Eye (tissue), 1 donor: ENCODE measurements at regions not wholly inside any gene's neighbourhood (a gene's known extent, or its start where the extent isn't known, plus 50 kb on each side); places are given as distances from the start of the nearest gene placed in this dataset.
A peak's percentile ranks its signal among the peaks of the same experiment; 100 is the strongest.
"Not testable (repeated sequence)": the region's sequence is repeated elsewhere in the genome, so short reads cannot be mapped to it uniquely, and the experiment has no call there.

Source experiments
- DNase-seq: peaks from one replicate; pipeline ENCODE4 v3.0.0-alpha.2; 2015

DNA sequence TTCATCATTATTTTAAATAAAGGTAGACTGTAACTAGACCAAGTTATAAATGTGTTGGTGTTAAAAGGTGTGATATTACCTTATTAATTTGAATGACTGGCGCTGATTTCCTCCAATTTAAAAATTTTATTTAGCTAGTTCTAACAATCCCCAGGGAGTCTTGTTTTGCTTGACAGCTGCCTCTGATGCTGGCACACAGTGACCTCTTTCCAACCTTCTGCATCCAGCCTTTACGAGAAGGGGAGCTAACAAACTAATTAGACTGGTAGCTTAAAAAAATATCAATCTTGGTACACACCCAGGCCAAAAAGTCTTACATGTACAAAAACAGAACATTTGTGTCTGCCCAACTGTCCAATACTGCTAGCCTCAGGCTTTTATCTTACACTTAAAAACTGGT lies 51.8 kb upstream of the ENPEP start:
- DNase-seq: no peak

GRCh38 chr4:110418641-110419040 lies 57.3 kb upstream of the ENPEP start:
- DNase-seq: no peak

DNA sequence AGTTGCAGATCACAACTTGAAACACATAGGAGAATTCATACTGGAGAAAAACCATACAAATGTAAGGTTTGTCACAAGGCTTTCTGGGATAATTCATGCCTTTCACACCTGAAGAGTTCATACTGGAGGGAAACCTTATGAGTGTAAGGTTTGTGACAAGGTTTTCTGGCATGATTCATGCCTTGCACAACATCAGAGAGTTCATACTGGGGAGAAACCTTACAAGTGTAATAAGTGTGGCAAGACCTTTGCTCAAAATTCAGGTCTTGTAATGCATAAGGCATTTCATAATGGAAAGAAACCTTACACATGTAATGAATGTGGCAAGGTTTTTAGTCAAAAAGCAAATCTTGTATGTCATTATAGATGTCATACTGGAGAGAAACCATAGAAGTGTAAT lies 58.8 kb upstream of the ENPEP start:
- DNase-seq: no peak

DNA sequence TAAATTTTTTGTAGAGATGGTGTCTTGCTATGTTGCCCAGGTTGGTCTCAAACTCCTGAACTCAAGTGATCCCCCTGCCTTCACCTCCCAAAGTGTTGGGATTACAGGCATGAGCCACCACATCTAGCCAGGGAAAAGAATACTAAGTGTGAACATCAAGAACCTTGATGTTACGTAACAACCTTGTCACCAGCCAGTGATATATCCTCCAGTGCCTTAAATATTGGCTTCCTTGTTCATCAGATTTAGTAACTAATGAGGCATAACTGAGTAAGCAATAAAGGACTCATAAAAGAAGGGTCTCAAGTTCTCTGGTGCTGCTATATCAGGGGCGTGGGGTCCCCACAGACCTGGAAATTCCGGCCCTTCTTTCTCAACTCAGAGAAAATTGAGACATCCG lies 60.5 kb upstream of the ENPEP start:
- no peak for DNase-seq

DNA sequence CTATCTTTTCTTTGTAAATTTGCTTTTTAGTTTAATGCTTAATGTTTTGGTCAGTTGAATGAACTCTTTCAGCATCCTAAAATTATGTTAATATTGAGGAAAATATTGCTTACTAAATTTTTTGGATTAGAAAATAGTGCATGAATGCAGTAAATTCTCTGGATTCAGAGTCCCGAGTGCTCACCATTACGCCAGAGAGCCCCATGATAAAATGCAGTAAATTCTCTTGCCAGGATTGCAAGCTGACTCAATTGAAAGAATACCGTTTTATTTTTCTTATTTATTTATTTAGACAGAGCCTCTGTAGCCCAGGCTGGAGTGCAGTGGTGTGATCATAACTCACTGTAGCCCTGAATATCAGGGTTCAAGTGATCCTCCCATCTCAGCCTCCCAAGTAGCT lies 60.9 kb upstream of the ENPEP start:
- DNase-seq: no peak

DNA sequence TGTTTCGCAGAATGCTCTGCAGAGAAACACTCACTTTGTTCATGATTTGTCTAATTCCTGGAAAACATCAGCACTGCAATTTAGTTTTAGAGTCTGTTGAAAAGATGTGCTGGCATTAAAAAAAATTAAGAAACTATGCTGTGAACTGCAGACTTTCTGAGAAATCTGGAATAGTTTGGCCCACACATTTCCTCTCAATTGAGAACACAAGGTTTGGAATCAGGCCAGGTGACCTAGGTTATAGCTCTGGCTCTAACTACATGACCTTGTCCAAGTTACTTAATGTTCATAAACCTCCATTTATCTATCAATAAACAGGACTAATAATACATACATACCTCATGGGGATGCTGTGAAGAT lies 61.4 kb upstream of the ENPEP start:
- DNase-seq: no peak

DNA sequence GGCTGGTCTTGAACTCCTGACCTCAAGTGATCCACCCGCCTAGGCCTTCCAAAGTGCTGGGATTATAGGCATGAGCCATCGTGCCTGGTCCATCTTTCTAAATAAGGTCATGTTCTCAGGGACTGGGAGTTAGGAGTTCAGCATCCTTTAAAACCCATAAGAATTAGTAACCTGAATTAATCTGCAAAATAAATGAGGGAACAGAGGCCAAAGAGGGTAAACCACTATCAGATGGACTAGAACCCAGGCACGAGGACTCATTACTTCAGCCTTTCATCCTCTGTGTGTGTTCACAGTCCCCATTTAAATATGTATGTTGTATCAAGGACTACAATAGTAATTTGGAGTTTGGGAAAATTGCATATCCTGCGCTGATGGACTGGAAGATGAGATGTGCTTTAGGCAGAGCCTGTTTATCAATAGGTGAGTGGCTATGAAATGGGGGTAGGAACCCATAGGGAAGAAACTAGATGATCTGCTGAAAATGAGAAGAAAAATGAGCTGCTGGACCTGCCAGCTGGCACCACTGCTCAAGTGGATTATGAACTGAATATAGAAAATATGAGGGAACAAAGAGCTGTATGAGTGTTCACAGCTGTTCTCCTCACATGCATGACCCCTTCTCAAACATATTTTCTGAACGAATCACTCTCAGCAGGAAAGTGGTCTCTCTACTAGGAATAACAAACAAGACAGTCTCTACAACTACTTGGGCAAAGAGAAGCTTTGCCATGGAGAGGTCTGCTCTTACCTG lies 62.0 kb upstream of the ENPEP start:
- peak; percentile 68 for DNase-seq

- no peak for DNase-seq
Measured at GRCh38 chr4:110412354-110413065, 63.4 kb upstream of the ENPEP start.

GRCh38 chr4:110411574-110412011 lies 64.4 kb upstream of the ENPEP start:
- no peak for DNase-seq

DNA sequence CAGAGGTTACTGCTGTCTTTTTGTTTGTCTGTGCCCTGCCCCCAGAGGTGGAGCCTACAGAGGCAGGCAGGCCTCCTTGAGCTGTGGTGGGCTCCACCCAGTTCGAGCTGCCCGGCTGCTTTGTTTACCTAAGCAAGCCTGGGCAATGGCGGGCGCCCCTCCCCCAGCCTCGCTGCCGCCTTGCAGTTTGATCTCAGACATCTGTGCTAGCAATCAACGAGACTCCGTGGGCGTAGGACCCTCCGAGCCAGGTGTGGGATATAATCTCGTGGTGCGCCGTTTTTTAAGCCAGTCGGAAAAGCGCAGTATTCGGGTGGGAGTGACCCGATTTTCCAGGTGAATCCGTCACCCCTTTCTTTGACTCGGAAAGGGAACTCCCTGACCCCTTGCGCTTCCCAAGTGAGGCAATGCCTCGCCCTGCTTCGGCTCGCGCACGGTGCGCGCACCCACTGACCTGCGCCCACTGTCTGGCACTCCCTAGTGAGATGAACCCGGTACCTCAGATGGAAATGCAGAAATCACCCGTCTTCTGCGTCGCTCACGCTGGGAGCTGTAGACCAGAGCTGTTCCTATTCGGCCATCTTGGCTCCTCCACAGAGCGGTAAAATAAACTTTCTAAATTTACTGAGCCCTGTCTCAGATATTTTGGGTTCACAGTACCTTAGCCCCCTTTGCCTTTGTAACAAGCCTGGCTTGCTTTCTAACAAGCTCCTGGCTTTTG lies 64.9 kb upstream of the ENPEP start:
- not testable (repeated sequence) for DNase-seq

GRCh38 chr4:110400086-110400485 lies 75.9 kb upstream of the ENPEP start:
- DNase-seq: no peak

GRCh38 chr4:110399046-110399445 lies 76.9 kb upstream of the ENPEP start:
- DNase-seq: not testable (repeated sequence)

GRCh38 chr4:110396963-110397362 lies 79.0 kb upstream of the ENPEP start:
- no peak for DNase-seq

- DNase-seq: no peak
Measured at GRCh38 chr4:110395421-110395820, 80.5 kb upstream of the ENPEP start.

- DNase-seq: no peak
Measured at GRCh38 chr4:110394871-110395270, 81.1 kb upstream of the ENPEP start.

DNA sequence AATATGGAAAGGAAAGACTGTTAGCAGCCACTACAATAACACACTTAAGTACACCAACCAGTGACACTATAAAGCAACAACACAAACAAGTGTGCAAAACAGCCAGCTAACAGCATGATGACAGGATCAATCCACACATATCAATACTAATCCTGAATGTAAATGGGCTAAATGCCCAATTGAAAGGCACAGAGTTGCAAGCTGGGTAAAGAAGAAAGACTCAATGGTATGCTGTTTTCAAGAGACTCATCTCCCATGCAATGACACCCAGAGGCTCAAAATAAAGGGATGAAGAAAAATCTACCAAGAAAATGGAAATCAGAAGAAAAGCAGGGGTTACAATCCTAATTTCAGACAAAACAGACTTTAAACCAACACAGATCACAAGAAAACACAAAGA lies 94.2 kb upstream of the ENPEP start:
- no peak for DNase-seq

GRCh38 chr4:110372485-110372884 lies 103.5 kb upstream of the ENPEP start:
- no peak for DNase-seq

DNA sequence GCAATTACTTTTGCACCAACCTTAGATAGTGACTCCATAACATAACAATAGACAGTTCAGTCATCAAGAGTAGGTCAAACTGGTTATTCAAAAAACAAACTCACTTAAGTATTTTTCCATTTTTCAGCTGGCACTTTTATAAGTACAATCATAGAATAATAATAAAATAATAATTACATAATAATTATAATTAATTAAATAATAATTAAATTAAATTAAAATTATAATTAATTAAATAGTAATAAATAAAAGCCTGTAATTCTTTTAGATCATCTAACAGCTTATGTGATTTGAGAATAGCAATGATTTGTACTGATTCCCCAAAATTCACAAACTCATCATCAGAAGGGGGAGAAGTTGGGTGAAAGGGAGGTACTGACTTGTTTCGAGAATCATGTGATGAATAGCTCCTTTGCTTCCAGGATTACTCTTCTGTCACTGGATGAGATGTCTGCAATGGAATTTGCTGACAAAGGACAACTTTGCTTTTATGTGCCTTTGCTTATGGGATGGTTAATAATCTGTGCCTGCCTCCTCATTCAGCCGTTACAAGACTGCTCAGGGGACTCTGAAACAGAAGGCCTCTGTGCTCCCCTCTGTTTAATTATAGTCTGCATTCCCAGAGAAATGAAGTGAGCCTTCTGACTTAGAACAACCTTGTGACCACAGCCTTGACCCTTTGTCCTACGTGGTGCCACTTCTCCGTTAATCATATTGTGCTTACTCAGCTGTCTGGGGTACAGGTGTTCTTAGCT lies 104.8 kb upstream of the ENPEP start:
- peak; percentile 31 for DNase-seq

DNA sequence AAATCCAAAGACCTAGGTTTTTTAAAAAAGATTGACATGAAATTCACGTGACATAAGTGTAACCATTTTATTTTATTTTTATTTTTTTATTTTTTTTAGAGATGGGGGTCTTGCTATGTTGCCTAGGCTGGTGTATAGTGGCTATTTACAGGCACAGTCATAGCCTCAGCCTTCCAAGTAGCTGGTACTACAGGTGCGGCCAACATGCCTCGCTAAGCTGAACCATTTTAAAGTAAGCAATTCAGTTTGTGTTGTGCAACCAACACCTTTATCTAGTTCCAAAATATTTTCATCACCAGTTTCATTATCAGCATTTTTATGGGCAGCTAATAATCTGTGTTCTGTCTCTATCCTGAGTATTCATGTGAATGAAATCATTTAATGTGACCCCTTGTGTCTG lies 107.5 kb upstream of the ENPEP start:
- DNase-seq: no peak

DNA sequence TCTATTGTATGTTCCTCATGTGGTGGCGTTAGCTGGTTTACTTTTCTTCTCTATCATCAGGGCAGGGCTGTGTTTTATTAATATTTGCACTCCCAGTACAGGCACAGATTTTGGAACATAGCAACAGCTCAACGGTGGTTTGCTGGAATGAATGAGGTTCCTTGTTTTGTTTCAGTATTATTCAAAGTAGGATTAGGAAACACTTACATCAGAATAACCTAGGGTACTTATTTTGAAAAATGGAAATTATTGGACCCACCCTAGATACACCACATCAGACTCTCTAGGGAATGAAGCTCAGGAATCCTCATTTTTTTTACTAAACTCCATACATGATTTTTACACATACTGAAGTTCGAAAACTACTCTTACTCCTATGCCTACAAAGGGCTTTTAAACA lies 108.8 kb upstream of the ENPEP start:
- DNase-seq: no peak

- DNase-seq: no peak
Measured at GRCh38 chr4:110365761-110366160, 110.2 kb upstream of the ENPEP start.

GRCh38 chr4:110364911-110365520 lies 110.9 kb upstream of the ENPEP start:
- DNase-seq: no peak

- DNase-seq: no peak
Measured at GRCh38 chr4:110361921-110362320, 114.0 kb upstream of the ENPEP start.
